RKO (cell line): ENCODE measurements at regions not wholly inside any gene's neighbourhood (a gene's known extent, or its start where the extent isn't known, plus 50 kb on each side); places are given as distances from the start of the nearest gene placed in this dataset.
"Not testable (repeated sequence)": the region's sequence is repeated elsewhere in the genome, so short reads cannot be mapped to it uniquely, and the experiment has no call there.

Source experiments
- DNase-seq: peaks from one replicate; pipeline ENCODE4 v3.0.0-alpha.2; 2016; ENCODE audit warnings: low spot score

DNA sequence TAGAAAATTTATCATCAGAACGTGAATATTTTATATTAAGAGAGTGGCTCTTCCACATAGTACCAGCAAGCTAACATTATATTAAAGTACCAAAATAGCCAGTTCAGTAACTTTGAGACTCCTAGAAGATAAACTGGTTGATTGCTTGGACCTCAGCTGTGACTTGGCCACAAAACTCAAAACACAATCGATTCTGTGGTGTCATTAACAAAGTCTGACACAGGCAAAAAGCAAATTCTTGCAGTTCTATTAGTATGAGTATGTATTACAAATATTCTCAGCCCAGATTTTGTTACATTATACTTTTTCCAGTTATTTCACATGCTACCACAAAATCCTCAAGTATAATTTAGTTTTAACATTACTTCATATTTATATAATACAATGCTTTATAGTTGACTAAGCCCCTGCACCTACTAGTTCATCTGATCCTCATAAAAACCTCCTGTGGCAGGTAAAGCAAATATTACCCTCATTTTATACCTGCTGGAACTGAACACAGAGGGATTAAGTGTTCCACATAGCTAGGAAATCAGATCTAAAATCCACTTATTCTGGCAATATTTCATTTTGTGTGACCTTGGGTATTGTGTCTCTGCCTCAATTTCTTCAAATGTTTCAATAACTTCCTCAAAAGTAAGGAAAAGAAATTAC, 279.9 kb upstream of the MKLN1 start:
- DNase-seq, result no peak

DNA sequence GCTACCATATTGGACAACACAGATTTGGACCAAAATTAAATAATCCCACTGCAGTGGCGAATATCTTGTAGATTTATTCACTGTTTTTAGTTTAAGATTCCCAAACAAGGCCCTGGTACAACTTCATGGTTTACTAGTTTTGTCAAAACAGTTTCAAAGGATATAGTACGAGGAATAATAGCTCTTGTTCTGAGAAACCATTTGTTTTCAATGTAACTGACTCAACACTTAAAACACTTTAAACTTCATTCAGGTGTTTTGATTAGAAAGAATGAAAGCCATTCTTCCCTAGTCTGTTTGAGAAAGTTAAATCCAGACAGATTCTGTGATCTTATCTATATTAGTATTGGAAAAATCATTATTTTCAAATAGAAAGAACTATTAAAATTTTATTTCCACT, 276.4 kb upstream of the MKLN1 start:
- no peak for DNase-seq

DNA sequence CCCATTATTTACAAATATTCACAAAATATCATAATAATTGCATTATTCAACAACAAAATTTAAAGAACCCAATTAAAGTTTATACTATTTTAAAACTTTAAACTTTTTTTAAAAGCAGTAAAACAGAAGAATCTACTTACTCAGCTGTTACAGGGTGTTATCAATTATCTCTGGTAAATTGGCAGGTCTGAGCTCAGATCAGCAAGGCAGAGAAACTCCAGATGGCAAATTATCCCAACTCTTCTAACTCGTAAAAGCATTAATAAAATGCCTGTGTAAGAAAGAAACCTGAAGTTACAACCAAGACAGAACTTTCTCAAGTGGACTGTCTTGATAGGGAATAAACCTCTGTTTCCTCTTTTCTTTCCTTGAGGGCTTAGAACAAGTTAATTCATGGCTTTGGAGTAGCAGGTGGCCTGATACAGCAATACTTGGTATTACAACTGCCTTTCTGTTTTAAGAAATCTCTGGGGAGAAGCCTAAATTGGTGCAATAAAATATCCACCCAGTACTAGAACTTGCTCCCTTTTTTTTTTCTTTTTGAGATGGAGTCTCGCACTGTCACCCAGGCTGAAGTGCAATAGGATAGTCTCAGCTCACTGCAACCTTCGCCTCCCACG, 275.3 kb upstream of the MKLN1 start:
- no peak for DNase-seq

DNA sequence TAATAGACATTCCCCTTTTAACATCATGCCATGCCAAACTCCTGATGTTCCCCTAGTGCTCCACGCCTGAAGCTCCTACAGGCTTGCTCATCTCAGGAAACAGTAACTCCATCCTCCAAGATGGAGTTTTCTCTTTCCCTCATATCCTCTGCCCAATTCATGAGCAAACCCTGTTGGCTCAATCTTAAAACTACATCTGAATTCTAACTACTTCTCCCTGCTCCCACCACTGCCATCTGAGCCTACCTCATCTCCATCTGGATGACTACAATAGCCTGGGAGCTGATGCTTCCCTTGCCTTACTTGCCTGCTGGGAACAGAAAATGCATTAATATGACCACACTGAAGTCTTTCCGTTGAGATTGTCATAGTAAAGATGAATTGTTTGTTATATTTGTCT, 271.7 kb upstream of the MKLN1 start:
- DNase-seq, result peak; percentile 48

DNA sequence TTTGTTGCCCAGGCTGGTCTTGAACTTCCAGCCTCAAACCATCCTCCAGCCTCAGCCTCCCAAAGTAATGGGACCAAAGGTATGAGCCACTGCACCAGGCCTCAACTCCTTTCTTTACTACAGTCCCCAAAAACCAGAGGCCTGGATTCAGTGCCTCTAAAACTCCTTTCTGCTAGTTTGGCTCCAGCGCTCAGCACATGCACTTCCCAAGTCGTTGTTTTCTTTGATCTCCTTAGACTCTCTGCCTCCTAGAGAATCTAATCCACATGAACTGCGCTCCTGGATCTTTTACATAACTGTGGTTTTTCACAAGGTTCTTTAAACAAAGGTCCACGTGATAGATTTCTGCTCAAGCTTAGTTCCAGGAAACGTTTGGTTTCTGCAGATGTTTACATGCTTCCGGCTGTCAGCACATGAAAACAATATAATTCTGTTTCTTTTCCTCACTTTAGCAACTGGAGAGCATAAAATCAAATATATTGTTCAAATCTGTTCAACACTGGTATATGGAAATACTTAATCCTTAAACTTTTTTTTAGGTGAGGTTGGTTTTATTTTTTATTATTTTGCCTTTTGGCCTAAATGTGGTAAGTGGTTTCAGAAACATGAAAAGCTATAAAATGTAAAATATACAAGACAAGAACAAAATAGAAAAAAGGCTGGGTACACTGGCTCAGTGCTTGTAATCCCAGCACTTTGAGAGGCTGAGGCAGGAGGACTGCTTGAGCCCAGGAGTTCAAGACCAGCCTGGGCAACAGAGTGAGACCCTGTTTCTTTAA, 270.5 kb upstream of the MKLN1 start:
- DNase-seq, result no peak

DNA sequence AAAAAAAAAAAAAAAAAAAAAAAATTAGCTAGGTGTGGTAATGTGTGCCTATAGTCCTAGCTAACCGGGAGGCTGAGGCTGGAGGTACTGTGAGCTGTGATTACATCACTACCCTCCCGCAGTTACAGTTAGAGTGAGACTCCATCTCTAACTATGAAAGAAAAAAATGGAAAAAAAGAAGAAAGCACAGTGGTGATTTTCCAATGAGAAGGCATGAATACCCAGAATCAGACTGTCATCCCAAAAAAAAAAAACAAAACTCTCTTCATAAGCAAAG, 269.9 kb upstream of the MKLN1 start:
- DNase-seq, result no peak

DNA sequence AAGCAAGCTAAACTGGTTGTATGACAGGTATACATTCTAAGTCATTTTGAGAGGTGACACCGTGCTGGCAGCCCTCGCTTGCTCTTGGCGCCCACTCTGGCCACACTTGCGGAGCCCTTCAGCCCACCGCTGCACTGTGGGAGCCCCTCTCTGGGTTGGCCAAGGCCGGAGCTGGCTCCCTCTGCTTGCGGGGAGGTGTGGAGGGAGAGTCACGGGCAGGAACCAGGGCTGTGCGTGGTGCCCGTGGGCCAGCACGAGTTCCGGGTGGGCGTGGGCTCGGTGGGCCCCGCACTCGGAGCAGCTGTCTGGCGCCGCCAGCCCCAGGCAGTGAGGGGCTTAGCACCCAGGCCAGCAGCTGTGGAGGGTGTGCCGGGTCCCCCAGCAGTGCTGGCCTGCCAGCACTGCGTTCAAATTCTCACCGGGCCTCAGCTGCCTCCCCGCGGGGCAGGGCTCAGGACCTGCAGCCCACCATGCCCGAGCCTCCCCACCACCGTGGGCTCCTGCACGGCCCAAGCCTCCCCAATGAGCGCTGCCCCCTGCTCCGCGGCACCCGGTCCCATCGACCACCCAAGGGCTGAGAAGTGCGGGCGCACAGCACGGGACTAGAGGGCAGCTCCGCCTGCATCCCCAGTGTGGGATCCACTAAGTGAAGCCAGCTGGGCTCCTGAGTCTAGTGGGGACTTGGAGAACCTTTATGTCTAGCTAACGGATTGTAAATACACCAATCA, 269.0 kb upstream of the MKLN1 start:
- DNase-seq, result not testable (repeated sequence)

DNA sequence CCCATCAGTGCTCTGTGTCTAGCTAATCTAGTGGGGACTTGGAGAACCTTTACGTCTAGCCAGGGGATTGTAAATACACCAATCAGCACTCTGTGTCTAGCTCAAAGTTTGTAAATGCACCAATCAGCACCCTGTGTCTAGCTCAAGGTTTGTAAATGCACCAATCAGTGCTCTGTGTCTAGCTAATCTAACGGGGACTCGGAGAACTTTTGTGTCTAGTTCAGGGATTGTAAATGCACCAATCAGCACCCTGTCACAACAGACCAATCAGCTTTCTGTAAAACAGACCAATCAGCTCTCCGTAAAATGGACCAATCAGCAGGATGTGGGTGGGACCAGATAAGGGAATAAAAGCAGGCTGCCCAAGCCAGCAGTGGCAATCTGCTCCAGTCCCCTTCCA, 268.3 kb upstream of the MKLN1 start:
- DNase-seq, result not testable (repeated sequence)

DNA sequence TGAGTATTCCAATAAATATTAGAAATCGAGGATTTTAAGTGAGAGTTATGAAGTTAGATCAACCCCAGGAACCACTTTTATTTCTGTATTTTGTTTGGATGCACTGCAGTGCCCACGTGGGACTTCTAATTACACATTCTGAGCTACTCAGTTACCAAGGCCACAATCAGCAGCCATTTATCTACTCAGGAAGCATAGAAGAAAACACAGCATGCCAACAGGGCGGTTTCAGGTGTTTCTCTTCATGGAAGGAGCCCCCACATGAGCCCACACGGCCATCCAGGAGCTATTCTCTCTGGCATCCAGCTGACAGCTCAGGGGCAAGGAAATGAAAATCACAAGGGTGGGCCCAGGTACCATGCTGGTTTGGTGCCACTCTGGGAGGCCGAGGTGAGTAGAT, 266.5 kb upstream of the MKLN1 start:
- no peak for DNase-seq

DNA sequence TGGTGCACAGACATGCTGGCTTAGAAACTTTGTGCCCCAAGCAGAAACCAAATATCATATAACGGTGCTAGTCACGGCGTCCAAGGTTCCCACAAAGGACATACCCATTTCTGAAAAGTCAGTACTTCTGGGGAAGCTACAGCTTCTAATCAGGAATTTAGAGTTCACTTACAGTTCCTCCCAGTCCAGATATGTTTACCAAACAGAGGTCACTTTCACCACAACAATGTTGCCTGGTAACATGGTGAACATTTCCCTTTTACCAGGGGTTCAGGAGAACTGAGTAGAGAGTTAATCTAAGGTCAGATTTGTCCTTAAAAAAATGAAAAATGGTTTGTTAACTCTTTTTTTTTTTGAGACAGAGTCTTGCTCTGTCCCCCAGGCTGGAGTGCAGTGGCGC, 265.9 kb upstream of the MKLN1 start:
- DNase-seq, result no peak

DNA sequence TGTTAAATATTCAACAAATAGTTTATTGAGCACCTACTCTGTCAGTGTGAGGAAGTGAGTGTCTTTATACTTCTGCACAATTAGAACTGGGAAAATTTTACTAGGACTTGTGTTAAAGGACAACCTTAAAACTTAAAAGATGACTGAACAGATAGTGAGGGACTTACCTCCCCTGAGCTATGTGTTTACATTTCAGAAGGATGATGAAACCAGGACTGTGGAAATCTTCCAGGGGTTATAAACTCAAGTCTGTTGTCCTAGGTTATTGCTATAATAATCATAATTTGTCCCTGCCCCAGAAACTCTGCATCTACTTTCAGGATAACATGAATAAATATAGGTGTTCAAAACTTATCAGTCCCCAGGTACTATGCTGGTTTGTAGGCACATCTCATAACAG, 261.0 kb upstream of the MKLN1 start:
- no peak for DNase-seq

DNA sequence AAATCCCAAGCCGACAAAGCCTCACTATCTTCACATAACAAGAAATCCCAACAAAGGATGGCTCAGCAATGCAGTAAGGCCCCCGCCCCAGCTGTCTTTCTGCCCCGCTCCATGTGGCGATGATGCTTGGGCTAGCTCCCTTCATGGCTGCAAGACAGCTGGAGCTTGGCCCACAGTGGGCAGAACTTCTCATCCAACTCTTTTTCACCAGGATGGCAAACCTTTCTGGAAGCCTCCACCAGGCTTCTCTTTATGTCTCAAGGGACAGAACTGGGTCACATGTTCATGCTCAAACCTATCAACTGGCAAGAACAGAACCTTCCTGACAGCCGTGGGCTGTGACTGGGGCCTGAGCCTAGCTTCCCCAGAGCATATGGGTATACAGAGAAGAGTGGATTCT, 260.5 kb upstream of the MKLN1 start:
- DNase-seq, result no peak

DNA sequence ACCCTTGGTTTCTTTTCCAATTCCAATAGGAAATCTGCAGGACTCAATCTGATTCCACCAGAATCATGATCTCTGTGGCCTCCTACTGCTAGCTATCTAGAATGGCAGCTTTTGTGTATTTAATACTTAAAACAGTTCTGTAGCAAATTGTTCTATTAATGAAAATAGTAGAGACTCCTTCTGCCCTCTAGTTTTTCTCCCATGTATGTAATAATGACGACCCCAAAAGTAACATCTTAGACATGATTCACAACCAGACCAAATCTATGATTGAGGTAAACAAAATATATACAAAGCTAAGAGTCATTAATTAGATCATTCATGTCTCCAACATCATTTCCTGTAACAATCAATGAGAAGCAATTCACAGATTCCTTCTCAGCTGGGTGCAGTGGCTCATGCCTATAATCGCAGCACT, 259.1 kb upstream of the MKLN1 start:
- peak; percentile 47 for DNase-seq

DNA sequence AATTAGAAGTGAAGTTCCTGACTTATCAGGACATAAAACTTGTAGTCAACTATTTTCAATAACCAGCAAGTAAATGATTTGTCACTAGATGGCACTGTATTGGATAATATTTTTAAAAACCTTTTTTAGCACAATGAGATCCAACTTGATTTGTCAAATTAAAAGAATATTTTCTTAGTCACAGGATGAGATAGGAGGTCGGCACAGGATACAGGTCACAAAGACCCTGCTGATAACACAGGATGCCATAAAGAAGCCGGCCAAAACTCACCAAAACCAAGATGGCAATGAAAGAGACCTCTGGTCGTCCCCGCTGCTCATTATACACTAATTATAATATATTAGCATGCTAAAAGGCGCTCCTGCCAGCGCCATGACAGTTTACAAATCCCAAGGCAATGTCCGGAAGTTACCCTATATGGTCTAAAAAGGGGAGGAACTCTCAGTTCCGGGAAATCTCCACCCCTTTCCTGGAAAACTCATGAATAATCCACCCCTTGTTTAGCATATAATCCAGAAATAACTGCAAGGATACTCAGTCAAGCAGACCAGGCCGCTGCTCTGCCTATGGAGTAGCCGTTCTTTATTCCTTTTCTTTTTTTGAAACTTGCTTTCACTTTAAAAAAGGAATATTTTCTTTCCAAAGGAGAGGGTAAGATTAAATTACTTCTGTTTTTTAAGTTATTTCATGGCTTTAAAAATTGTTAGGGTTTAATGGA, 255.7 kb upstream of the MKLN1 start:
- DNase-seq, result peak; percentile 96

DNA sequence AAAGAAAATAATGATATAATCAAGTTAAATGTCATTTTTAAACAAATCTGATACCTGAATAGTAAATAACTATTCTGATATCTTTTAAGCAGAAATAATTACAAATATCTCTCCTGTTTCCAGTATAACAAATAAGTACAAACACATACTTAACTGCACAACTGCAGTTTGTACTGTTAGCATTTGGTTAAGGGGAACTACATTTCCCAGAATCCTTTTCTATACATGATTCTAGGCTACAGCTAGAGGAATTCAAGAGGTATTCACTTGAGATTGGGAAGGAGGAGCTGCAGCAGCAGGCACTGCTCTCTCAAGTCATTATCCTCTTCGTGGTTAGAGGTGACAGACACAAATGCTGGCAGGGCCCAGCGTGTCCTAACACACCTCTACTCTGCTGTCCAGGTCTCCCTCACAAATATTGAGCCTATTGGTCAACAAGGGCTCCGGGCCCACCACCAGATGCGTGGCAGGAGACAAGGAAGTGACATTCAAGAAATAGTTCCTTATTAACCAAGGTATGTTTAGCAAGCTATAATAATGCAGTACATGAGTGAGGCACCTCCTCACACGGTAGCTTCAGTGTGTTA, 255.1 kb upstream of the MKLN1 start:
- DNase-seq, result peak; percentile 89

DNA sequence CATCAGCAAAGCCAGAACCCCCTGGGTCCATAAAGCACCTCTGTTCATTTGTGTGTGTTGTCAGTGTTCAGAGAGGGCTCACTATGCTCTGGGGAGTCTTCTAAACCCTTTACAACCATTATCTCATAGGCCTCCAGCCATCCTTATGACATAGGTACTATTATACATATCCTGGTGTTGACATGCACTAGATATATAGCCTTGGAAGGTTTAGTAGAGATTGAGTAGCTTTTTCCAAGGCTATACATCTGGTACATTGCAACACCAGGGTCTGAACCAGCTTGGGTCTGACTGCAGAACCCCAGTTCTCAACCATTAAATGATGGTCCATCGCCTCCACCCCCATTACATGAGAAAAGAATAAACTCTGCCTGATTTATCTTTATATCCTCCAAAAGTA, 253.6 kb upstream of the MKLN1 start:
- no peak for DNase-seq

DNA sequence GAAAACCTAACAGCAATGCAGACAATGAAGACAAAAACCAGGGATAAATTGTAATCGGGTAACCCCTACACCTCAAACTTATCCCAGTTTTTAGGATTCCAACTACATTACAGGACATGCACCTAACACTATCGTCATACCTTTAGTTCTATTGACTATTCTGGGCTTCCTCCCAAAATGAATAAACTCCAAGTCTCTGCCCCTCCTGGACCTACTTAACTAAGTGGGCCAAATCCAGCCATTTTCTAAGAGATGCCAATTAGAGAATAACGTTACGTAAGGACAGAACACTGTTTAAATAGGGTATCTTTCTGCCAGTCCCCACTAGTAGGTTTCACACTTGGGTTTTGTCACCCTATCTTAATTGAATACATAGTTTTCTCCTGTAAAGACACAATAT, 253.1 kb upstream of the MKLN1 start:
- DNase-seq, result no peak

DNA sequence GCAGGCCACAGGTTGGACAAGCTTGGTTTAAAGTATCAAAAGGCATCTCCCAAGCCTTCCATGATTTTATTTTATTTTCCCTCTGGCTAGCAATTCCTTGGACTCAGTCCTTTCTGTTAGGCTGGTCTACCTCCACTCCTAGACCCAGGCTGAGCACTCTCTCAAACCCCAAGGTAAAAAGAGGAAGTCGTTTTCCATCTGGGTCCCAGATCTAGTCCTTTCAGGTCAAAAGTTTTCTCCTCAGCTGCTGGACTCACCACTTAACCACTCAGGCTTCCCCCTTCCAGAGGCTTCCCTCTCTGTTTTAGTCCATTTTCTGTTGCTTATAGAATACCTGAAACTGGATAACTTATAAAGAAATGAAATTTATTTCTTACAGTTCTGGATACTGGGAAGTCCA, 252.3 kb upstream of the MKLN1 start:
- DNase-seq, result no peak

DNA sequence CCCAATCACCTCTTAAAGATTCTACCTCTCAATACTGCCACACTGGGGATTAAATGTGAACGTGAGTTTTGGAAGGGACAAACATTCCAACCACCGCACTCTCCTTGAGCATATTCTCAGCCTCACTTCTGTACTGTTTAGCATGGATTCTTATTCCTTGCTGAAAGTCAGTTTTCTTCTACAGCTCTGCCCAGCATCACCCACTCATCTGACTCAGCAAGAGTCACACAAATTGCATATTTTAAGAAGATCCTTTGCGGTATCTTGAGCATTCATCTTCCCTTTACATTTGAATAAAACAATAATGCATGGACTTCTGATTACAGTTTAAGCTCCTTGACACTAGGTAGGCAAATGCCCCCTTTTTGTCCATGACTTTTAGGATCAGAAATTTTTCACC, 251.6 kb upstream of the MKLN1 start:
- peak; percentile 75 for DNase-seq

DNA sequence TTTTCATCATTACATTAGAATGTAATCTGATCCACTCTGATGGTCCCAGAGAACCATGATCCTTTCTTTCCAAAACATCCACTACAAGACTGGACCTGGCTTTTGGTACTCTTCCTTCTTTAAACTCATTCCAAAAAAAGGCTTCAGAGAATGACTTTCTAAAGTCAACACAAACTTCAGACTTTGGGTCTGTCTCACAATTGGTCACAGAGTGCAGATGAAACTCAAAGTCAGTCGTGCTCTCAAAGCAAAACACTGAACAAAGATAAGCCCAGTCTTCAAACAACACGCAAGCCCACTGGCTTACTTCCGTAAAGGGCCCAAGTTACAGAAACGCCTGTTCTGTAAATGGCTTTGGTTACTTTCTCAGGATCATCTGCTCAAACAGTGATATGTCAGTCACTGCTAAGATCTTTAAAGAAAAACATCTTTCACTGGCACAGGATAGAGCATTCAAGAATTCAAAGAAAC, 250.9 kb upstream of the MKLN1 start:
- DNase-seq, result no peak

DNA sequence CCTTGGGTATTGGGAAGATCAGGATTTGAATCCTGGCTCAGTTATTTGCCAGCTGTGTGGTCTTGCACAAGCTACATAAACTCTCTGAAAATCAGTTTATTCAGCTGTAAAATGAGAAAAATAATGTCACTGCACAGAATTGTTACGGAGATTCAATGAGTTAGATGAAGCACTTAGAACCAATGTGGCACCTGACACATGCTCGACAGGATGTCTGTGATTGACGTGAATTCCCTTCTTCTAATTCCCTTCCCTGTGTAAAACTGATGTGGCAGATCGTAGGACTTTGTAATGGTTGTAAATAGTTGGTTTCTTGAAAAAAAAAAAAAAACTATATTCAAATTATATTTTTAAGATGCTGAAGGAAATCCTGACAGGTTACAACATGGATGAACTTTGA, 249.9 kb upstream of the MKLN1 start:
- DNase-seq, result no peak

DNA sequence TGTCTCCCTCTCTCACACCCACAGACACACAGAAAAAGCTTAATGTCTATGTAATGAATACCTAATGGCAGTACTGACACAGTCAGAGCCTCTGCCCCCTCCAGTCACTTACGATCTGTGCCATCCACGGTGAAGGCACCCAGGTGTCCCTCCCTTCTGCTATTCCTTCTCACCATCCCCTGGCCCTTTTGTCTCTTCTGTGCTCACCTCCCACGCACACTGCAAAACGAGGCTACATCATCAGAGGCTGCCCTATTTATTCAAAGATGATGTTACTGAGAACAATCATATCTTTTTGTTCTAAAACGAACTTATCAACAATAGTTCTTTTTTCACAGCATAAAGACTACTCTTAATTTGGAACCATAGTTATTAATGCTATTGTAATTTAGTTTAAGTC, 246.9 kb upstream of the MKLN1 start:
- DNase-seq, result no peak
